HCT116 (cell line): ENCODE measurements at regions not wholly inside any gene's neighbourhood (a gene's known extent, or its start where the extent isn't known, plus 50 kb on each side); places are given as distances from the start of the nearest gene placed in this dataset.
"Not testable (repeated sequence)": the region's sequence is repeated elsewhere in the genome, so short reads cannot be mapped to it uniquely, and the experiment has no call there.

Source experiments
- ATAC-seq: fragments of 200-7000 bp; cut with Tn5 transposase; 2 replicates; pipeline ENCODE4 v1.9.1; 2020; ENCODE audit warnings: mild to moderate bottlenecking, moderate library complexity
- BruUV-seq: library from RNA; stranded (reverse); fragments of 400-500 nt; replicated peaks from 2 replicates; lab custom pipeline; 2021; lab: Mats Ljungman, UMichigan
- CTCF ChIA-PET: fragments of 300-600 bp; sonication (Branson Sonifier 250); formaldehyde crosslinking; loops from one replicate; lab custom pipeline; 2021; ENCODE audit warnings: antibody characterized with exemption; lab: Charles Lee
- POLR2A ChIA-PET: fragments of 300-600, 350-600 bp; sonication (Branson Sonifier 250); formaldehyde crosslinking; loops from one replicate; lab custom pipeline; 2021; ENCODE audit warnings: antibody characterized with exemption; lab: Charles Lee
- RAD21 ChIA-PET, 2 experiments: fragments of 300-600 bp; sonication (Branson Sonifier 250); formaldehyde crosslinking; loops; one replicate each; lab custom pipeline; 2023; ENCODE audit warnings: low total read pairs in 2 of 2; ENCODE audit not compliant: uncharacterized antibody in 2 of 2, unreplicated experiment in 2 of 2, low non-redundant PET in 1 of 2; lab: Charles Lee
- DNase-seq: peaks from one replicate; pipeline ENCODE4 v3.0.0-alpha.2; 2010; ENCODE audit warnings: low read depth, low spot score
- H2AFZ ChIP-seq: fragments of 200-600 bp; shearing (Covaris generic), sonication (generic); 2 replicates; pipeline ENCODE4 v1.6.1; 2017; ENCODE audit warnings: low read depth, mixed run types, mixed read lengths, antibody characterized with exemption, low read length; ENCODE audit not compliant: poor library complexity, severe bottlenecking
- H3K27ac ChIP-seq: 2 replicates; pipeline ENCODE4 v1.5.1; 2012; ENCODE audit warnings: low read depth, low read length
- H3K27me3 ChIP-seq: fragments of 200-600 bp; sonication (generic); 2 replicates; pipeline ENCODE4 v1.6.1; 2016; ENCODE audit warnings: mixed run types, low read length, mixed read lengths; ENCODE audit not compliant: insufficient read depth
- H3K36me3 ChIP-seq, 2 experiments: fragments of 200-500 bp in 1 of 2; fragments of 200-600 bp in 1 of 2; sonication (Bioruptor generic) in 1 of 2; sonication (generic) in 1 of 2; 2 replicates each; pipeline versions ENCODE4 v1.5.1 to v1.6.1; 2014 to 2016; ENCODE audit warnings: low read length in 2 of 2, inconsistent platforms in 1 of 2, mixed read lengths in 1 of 2, mixed run types in 1 of 2; ENCODE audit not compliant: insufficient read depth in 2 of 2, control insufficient read depth in 1 of 2
- H3K4me1 ChIP-seq, 2 experiments: fragments of 200-600 bp in 1 of 2; sonication (generic) in 1 of 2; 2 replicates each; pipeline versions ENCODE4 v1.5.1 to v1.6.1; 2012 to 2017; ENCODE audit warnings: low read length in 2 of 2, inconsistent platforms in 1 of 2, mild to moderate bottlenecking in 1 of 2, mixed read lengths in 1 of 2, mixed run types in 1 of 2, moderate library complexity in 1 of 2; ENCODE audit not compliant: insufficient read depth in 2 of 2, control insufficient read depth in 1 of 2
- H3K4me2 ChIP-seq: fragments of 200-600 bp; sonication (generic); 2 replicates; pipeline ENCODE4 v1.6.1; 2017; ENCODE audit warnings: mixed run types, low read length, mixed read lengths
- H3K4me3 ChIP-seq, 2 experiments: fragments of 200-600 bp in 1 of 2; sonication (generic) in 1 of 2; replicated peaks in 1 of 2; 2 replicates each; pipeline ENCODE4 v1.5.1; 2011 to 2016; ENCODE audit warnings: low read length in 2 of 2, control low read depth in 1 of 2, low read depth in 1 of 2, mild to moderate bottlenecking in 1 of 2, mixed read lengths in 1 of 2, mixed run types in 1 of 2
- H3K79me2 ChIP-seq: fragments of 200-600 bp; sonication (generic); 2 replicates; pipeline ENCODE4 v1.6.1; 2017; ENCODE audit warnings: mild to moderate bottlenecking, mixed run types, low read length, moderate library complexity, mixed read lengths; ENCODE audit not compliant: insufficient read depth
- H3K9ac ChIP-seq: fragments of 200-600 bp; sonication (generic); 2 replicates; pipeline ENCODE4 v1.6.1; 2016; ENCODE audit warnings: low read length, mixed read lengths
- H3K9me2 ChIP-seq: fragments of 200-600 bp; sonication (generic), shearing (Covaris generic); 2 replicates; pipeline ENCODE4 v1.6.1; 2017; ENCODE audit warnings: mixed run types, mild to moderate bottlenecking, moderate library complexity; ENCODE audit not compliant: insufficient read depth
- H3K9me3 ChIP-seq, 2 experiments: fragments of 200-500 bp in 1 of 2; fragments of 200-600 bp in 1 of 2; sonication (Bioruptor generic) in 1 of 2; sonication (generic) in 1 of 2; 2 replicates each; pipeline ENCODE4 v1.6.1; 2014 to 2017; ENCODE audit warnings: low read length in 2 of 2, mixed read lengths in 2 of 2, inconsistent platforms in 1 of 2, low read depth in 1 of 2, mild to moderate bottlenecking in 1 of 2, mixed run types in 1 of 2, moderate library complexity in 1 of 2; ENCODE audit not compliant: control insufficient read depth in 1 of 2, insufficient read depth in 1 of 2
- H4K20me1 ChIP-seq: fragments of 200-600 bp; sonication (generic), shearing (Covaris generic); 2 replicates; pipeline ENCODE4 v1.6.1; 2017; ENCODE audit warnings: mixed run types, mild to moderate bottlenecking, moderate library complexity; ENCODE audit not compliant: insufficient read depth
- CBX3 ChIP-seq: IDR thresholded peaks from 2 replicates; pipeline ENCODE4 v1.6.1; 2012; ENCODE audit warnings: low read depth
- CEBPB ChIP-seq: IDR thresholded peaks from 2 replicates; pipeline ENCODE4 v1.6.1; 2012; ENCODE audit warnings: low read depth
- EGR1 ChIP-seq: IDR thresholded peaks from 2 replicates; pipeline ENCODE4 v1.6.1; 2012; ENCODE audit warnings: low read depth
- ELF1 ChIP-seq: IDR thresholded peaks from 2 replicates; pipeline ENCODE4 v1.6.1; 2012; ENCODE audit warnings: low read depth, borderline replicate concordance
- EZH2phosphoT487 ChIP-seq: fragments of 200-600 bp; IDR thresholded peaks from 2 replicates; pipeline ENCODE4 v1.6.1; 2018; ENCODE audit warnings: antibody characterized with exemption, borderline replicate concordance
- FOSL1 ChIP-seq: IDR thresholded peaks from 2 replicates; pipeline ENCODE4 v1.6.1; 2012; ENCODE audit warnings: low read depth
- JUND ChIP-seq: IDR thresholded peaks from 2 replicates; pipeline ENCODE4 v1.6.1; 2012
- POLR2AphosphoS5 ChIP-seq: IDR thresholded peaks from 2 replicates; pipeline ENCODE4 v1.6.1; 2011; ENCODE audit warnings: mild to moderate bottlenecking, low read depth, low read length, moderate library complexity
- RAD21 ChIP-seq: IDR thresholded peaks from 2 replicates; pipeline ENCODE4 v1.6.1; 2012; ENCODE audit warnings: low read depth, mild to moderate bottlenecking
- SP1 ChIP-seq: IDR thresholded peaks from 2 replicates; pipeline ENCODE4 v1.6.1; 2012; ENCODE audit warnings: low read depth
- SRF ChIP-seq: IDR thresholded peaks from 2 replicates; pipeline ENCODE4 v1.6.1; 2012; ENCODE audit warnings: low read depth
- TCF7L2 ChIP-seq: IDR thresholded peaks from 2 replicates; pipeline ENCODE4 v1.7.0; 2011; ENCODE audit warnings: borderline replicate concordance, inconsistent platforms; ENCODE audit not compliant: insufficient read depth, insufficient read length; ENCODE audit errors: extremely low read depth
- ZNF274 ChIP-seq: fragments of 200-500 bp; sonication (Bioruptor generic); IDR thresholded peaks from 2 replicates; pipeline ENCODE4 v1.6.1; 2014; ENCODE audit warnings: mild to moderate bottlenecking, low read depth, low read length, inconsistent platforms
- intact Hi-C: fragments of 100-400 bp; cut with micrococcal nuclease; formaldehyde crosslinking; loops from 2 replicates; pipeline ENCODE4 v1.10.0; 2022
- TF ChIP-seq, protein P1 (sequence below): IDR thresholded peaks from 2 replicates; pipeline ENCODE4 v1.6.1; 2012

DNA sequence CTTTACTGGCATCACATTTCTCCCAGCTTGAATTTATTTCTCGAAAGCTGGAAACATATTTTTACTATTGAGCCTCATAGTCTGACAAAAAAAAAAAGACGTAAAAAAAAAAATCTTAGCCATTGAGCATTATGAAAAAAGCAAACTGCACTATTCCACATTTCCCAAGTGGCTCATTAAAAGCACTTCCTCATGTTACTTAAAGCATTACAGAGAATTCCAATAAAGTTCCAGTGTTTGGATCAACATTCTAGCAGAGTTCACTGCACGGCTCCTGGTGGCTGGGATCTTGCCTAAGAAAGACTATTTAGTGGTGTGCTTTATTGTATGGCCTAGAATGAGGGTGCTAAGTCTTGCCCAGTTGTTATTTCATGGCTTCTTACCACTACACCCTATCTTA, 476.2 kb downstream of the PPARGC1A start:
- ChIA-PET RAD21 (no interaction called here), CTCF (no interaction called here), POLR2A (no interaction called here)
- peaks cover 6 to 14% of the 10 kb centered on the region in 2 experiments; a peak in 3 of 4 replicates for H3K9me3 ChIP-seq
- H4K20me1 ChIP-seq, result no peaks in the 10 kb centered on the region
- no peaks in the 10 kb centered on the region for H3K79me2 ChIP-seq
- no peak overlapping the region for H2AFZ ChIP-seq
- H3K9ac ChIP-seq, result no peak overlapping the region
- no peak overlapping the region for H3K4me3 ChIP-seq
- no peaks in the 10 kb centered on the region for H3K27me3 ChIP-seq
- intact Hi-C loops, result no loop called here
- no TSS peak for BruUV-seq
- no peaks in the 10 kb centered on the region for H3K4me1 ChIP-seq
- ATAC-seq, result no peak
- H3K9me2 ChIP-seq, result no peaks in the 10 kb centered on the region
- no peak for DNase-seq
- no peak overlapping the region for H3K4me2 ChIP-seq
- TF ChIP-seq CEBPB (no peak), SP1 (no peak), ELF1 (no peak), SRF (no peak), POLR2AphosphoS5 (no peak), ZNF274 (no peak), EZH2phosphoT487 (no peak), CBX3 (no peak), TCF7L2 (no peak), EGR1 (no peak)
- H3K36me3 ChIP-seq, result no peaks in the 10 kb centered on the region
- H3K27ac ChIP-seq, result no peak overlapping the region

DNA sequence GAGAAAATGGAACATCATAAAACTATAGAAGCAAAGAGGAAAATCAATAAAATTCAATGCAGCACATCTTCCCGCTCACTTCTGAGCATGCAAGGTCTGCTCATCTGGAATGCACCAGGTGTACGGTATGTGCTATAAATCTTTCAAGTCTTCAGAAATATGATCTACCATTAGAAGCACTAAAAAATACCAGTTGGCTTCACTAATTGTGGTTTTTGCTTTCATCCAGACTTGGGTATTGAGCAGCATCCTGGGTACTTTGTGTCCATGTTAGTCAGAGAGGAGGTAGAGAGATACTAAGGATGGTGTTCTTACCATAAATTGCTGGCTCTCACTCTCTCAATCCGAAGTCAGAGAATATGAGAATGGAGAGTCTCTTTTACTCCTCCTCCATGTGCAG, 477.1 kb downstream of the PPARGC1A start:
- no TSS peak for BruUV-seq
- CTCF ChIA-PET, result no interaction called here
- no peak for TF ChIP-seq ELF1
- no peak for TF ChIP-seq RAD21
- TF ChIP-seq JUND, result no peak
- TF ChIP-seq TCF7L2, result no peak
- no peak for TF ChIP-seq ZNF274
- TF ChIP-seq, protein P1, sequence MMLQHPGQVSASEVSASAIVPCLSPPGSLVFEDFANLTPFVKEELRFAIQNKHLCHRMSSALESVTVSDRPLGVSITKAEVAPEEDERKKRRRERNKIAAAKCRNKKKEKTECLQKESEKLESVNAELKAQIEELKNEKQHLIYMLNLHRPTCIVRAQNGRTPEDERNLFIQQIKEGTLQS, result no peak
- no peak for TF ChIP-seq FOSL1
- TF ChIP-seq, all 23 proteins: peak for 0
- DNase-seq, result no peak
- Histone ChIP-seq H3K27ac (no peak overlapping the region), H3K4me1 (no peaks in the 10 kb centered on the region), H3K4me2 (no peak overlapping the region), H3K4me3 (no peak overlapping the region), H3K9me2 (no peaks in the 10 kb centered on the region), H4K20me1 (no peaks in the 10 kb centered on the region), H3K9me3 (peaks cover 6 to 14% of the 10 kb centered on the region in 2 experiments; a peak in 3 of 4 replicates), H3K36me3 (no peaks in the 10 kb centered on the region), H3K9ac (no peak overlapping the region), H3K27me3 (no peaks in the 10 kb centered on the region), H2AFZ (no peak overlapping the region), H3K79me2 (no peaks in the 10 kb centered on the region)
- ChIA-PET RAD21 (no interaction called here), POLR2A (no interaction called here)
- intact Hi-C loops, result no loop called here
- ATAC-seq, result no peak

DNA sequence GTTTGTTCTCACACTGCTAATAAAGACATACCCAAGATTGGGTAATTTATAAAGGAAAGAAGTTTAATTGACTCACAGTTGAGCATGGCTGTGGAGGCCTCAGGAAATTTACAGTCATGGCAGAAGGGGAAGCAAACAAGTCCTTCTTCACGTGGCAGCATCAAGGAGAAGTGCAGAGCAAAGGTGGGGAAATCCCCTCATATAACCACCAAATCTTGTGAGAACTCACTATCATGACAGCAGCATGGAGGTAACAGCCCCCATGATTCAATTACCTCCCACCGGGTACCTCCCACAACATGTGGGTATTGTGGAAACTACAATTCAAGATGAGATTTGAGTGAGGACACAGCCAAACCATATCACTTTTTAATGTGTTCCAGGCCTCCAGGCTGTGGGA, 480.9 kb downstream of the PPARGC1A start:
- BruUV-seq, ATAC-seq, H3K4me2 ChIP-seq, H4K20me1 ChIP-seq, H3K27ac ChIP-seq, H3K27me3 ChIP-seq, H3K4me3 ChIP-seq, CTCF ChIA-PET, RAD21 ChIA-PET, POLR2A ChIA-PET, H3K9me2 ChIP-seq, H3K79me2 ChIP-seq, H3K9ac ChIP-seq, H3K4me1 ChIP-seq, DNase-seq, intact Hi-C loops, H2AFZ ChIP-seq, H3K36me3 ChIP-seq: not testable (repeated sequence)
- H3K9me3 ChIP-seq, result peaks cover 0 to 24% of the 10 kb centered on the region in 2 experiments; a peak in 3 of 4 replicates
